ENCODE measurements at regions not wholly inside any gene's neighbourhood (a gene's known extent, or its start where the extent isn't known, plus 50 kb on each side); places are given as distances from the start of the nearest gene placed in this dataset.

DNA sequence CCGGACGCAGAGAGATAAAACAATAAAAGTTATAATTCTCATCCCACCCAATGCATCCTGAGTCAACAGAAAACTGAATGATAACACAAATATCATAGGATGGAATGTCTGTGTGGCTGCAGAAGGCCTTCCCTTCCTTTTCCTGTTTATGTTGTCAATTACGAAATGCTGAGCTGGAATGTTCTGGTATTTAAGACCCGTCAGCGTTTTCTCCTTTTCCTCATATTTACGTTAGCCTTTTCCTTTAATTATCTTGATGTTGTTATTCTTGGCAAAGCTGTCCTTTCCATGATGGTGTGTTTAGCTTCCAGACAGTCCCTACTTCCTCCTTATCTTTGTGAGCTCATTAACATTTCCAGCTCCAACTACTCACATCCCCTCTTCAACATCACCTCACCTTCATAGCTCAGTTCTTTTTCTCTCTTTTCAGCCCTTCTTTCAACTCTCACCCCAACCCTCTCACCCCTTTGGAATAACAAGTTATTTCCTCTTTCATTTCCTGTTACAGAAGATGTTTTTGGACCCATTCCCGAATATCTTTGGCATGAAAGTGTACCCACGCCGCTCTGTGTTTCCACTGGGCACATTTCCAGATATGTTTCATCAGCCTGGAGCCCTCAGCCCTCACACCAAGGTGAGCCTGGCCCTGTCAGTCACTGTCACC lies 221.6 kb downstream of the NR2F1-AS1 start:
- no peaks in the 10 kb centered on the region for H3K9me3 ChIP-seq (ENCODE audit: low read length)
- H3K4me1 ChIP-seq (ENCODE audit: insufficient read depth, low read length, poor library complexity, severe bottlenecking): no peaks in the 10 kb centered on the region
- intact Hi-C loops (cut with micrococcal nuclease; ENCODE audit: unreplicated experiment): no loop called here
- no peak for DNase-seq (ENCODE audit: low spot score)
- H2AFZ ChIP-seq (ENCODE audit: low read length): no peak overlapping the region
- CTCF ChIA-PET (ENCODE audit: unreplicated experiment): no interaction called here
- H3K27ac ChIP-seq (ENCODE audit: low read depth, low read length, poor library complexity, severe bottlenecking): no peak overlapping the region
- no peaks in the 10 kb centered on the region for H3K79me2 ChIP-seq (ENCODE audit: insufficient read depth, low read depth, low read length)
- no peaks in the 10 kb centered on the region for H3K36me3 ChIP-seq (ENCODE audit: insufficient read depth, low read length)
- POLR2A ChIA-PET: interaction anchor here (0.6 to 1.3 kb wide), 4 partner anchors 11 to 1772 kb away, joined by 3 to 6 read pairs (median 4); no protein-coding TSS in a partner anchor
- no peaks in the 10 kb centered on the region for H3K9me2 ChIP-seq (ENCODE audit: insufficient read depth, low read length)
- H3K4me3 ChIP-seq (ENCODE audit: low read depth, low read length, poor library complexity, severe bottlenecking): no peak overlapping the region
- no TSS peak for BruUV-seq (replicated peaks)
- TF ChIP-seq, protein P1, sequence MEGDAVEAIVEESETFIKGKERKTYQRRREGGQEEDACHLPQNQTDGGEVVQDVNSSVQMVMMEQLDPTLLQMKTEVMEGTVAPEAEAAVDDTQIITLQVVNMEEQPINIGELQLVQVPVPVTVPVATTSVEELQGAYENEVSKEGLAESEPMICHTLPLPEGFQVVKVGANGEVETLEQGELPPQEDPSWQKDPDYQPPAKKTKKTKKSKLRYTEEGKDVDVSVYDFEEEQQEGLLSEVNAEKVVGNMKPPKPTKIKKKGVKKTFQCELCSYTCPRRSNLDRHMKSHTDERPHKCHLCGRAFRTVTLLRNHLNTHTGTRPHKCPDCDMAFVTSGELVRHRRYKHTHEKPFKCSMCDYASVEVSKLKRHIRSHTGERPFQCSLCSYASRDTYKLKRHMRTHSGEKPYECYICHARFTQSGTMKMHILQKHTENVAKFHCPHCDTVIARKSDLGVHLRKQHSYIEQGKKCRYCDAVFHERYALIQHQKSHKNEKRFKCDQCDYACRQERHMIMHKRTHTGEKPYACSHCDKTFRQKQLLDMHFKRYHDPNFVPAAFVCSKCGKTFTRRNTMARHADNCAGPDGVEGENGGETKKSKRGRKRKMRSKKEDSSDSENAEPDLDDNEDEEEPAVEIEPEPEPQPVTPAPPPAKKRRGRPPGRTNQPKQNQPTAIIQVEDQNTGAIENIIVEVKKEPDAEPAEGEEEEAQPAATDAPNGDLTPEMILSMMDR (conservative IDR thresholded peaks at IDR 0.05; ENCODE audit: low read length): no peak
- no peaks in the 10 kb centered on the region for H4K20me1 ChIP-seq (ENCODE audit: insufficient read depth, low read length)
- no peak overlapping the region for H3K4me2 ChIP-seq (ENCODE audit: low read length)

DNA sequence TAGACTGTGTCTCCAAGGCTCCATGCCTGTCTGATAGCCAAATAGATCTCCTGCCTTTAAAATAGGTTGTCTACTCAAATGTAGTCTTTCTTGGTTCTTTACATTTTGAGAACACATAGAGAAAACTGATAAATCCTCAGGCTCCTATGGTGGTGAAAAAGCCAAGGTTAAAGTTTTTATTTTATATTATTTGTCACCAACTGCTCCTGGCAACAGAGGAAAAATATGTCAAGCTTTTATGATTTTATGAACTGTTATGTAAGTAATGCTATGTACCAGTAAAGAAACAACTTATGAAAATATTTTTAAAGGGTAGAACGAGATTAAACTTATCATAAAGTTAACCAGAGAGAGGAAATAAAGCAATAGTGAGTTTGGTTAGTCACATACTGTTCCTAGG lies 222.8 kb downstream of the NR2F1-AS1 start:
- no TSS peak for BruUV-seq (replicated peaks)
- no peak overlapping the region for H3K4me2 ChIP-seq (ENCODE audit: low read length)
- intact Hi-C loops (cut with micrococcal nuclease; ENCODE audit: unreplicated experiment): no loop called here

DNA sequence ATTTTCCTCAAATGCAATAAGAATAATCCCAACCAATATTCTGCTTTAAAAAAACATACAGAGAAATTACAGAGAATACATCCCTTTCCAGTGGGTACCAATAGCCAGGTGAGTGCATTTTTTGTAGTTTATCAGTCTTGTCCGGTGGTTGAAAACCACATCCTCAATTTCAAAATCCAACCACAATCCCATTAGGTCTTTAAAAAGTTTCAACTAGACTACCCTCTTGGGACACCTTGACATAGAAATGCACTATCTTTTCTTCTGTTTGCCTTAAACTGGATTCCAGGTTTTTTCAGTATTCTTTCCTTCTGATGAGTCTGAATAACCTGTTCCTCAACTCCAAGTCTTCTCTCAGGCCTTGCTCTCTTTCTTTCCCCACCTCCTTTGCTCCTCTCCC lies 223.3 kb downstream of the NR2F1-AS1 start:
- H3K4me1 ChIP-seq (ENCODE audit: insufficient read depth, low read length, poor library complexity, severe bottlenecking): no peaks in the 10 kb centered on the region
- intact Hi-C loops (cut with micrococcal nuclease; ENCODE audit: unreplicated experiment): no loop called here
- DNase-seq (ENCODE audit: low spot score): no peak
- no peak overlapping the region for H3K4me3 ChIP-seq (ENCODE audit: low read depth, low read length, poor library complexity, severe bottlenecking)
- TF ChIP-seq EZH2phosphoT487 (IDR thresholded peaks at IDR 0.05; ENCODE audit: borderline replicate concordance, low read depth, low read length): no peak
- TF ChIP-seq, protein P1 (conservative IDR thresholded peaks at IDR 0.05; ENCODE audit: low read length): no peak
- POLR2A ChIA-PET: interaction anchor here (0.5 kb wide), 1 partner anchor 765 kb away, joined by 3 read pairs; no protein-coding TSS in a partner anchor
- no peaks in the 10 kb centered on the region for H3K9me3 ChIP-seq (ENCODE audit: low read length)
- no TSS peak for BruUV-seq (replicated peaks)
- H3K9me2 ChIP-seq (ENCODE audit: insufficient read depth, low read length): no peaks in the 10 kb centered on the region
- H4K20me1 ChIP-seq (ENCODE audit: insufficient read depth, low read length): no peaks in the 10 kb centered on the region
- CTCF ChIA-PET (ENCODE audit: unreplicated experiment): no interaction called here
- H3K27ac ChIP-seq (ENCODE audit: low read depth, low read length, poor library complexity, severe bottlenecking): no peak overlapping the region
- H3K4me2 ChIP-seq (ENCODE audit: low read length): no peak overlapping the region
- H3K79me2 ChIP-seq (ENCODE audit: insufficient read depth, low read depth, low read length): no peaks in the 10 kb centered on the region
- no peak overlapping the region for H2AFZ ChIP-seq (ENCODE audit: low read length)
- H3K36me3 ChIP-seq (ENCODE audit: insufficient read depth, low read length): no peaks in the 10 kb centered on the region

More for the DNA sequence above, 222.8 kb downstream of the NR2F1-AS1 start:
- H4K20me1 ChIP-seq (ENCODE audit: insufficient read depth, low read length): no peaks in the 10 kb centered on the region
- CTCF ChIA-PET (ENCODE audit: unreplicated experiment): no interaction called here
- H3K4me1 ChIP-seq (ENCODE audit: insufficient read depth, low read length, poor library complexity, severe bottlenecking): no peaks in the 10 kb centered on the region
- DNase-seq (ENCODE audit: low spot score): no peak
- no peak overlapping the region for H3K4me3 ChIP-seq (ENCODE audit: low read depth, low read length, poor library complexity, severe bottlenecking)
- no peaks in the 10 kb centered on the region for H3K9me3 ChIP-seq (ENCODE audit: low read length)
- no peaks in the 10 kb centered on the region for H3K36me3 ChIP-seq (ENCODE audit: insufficient read depth, low read length)
- H2AFZ ChIP-seq (ENCODE audit: low read length): no peak overlapping the region
- POLR2A ChIA-PET: no interaction called here
- H3K79me2 ChIP-seq (ENCODE audit: insufficient read depth, low read depth, low read length): no peaks in the 10 kb centered on the region
- TF ChIP-seq, protein P1 (conservative IDR thresholded peaks at IDR 0.05; ENCODE audit: low read length): no peak
- TF ChIP-seq EZH2phosphoT487 (IDR thresholded peaks at IDR 0.05; ENCODE audit: borderline replicate concordance, low read depth, low read length): no peak
- H3K9me2 ChIP-seq (ENCODE audit: insufficient read depth, low read length): no peaks in the 10 kb centered on the region
- H3K27ac ChIP-seq (ENCODE audit: low read depth, low read length, poor library complexity, severe bottlenecking): no peak overlapping the region

Measured in OCI-LY7 (cell line).